Large intestine (tissue), 3 donors: ENCODE measurements at regions not wholly inside any gene's neighbourhood (a gene's known extent, or its start where the extent isn't known, plus 50 kb on each side); places are given as distances from the start of the nearest gene placed in this dataset.
"Not testable (repeated sequence)": the region's sequence is repeated elsewhere in the genome, so short reads cannot be mapped to it uniquely, and the experiment has no call there.

Experiments used
- DNase-seq, 2 donors: peaks; one replicate each; pipeline versions ENCODE4 v3.0.0 to v3.0.0-alpha.2; 2013
- H3K27ac ChIP-seq: one replicate; pipeline ENCODE4 v1.5.1; 2013; ENCODE audit warnings: low read length
- H3K27me3 ChIP-seq: 2 replicates; pipeline ENCODE4 v1.6.1; 2013; ENCODE audit warnings: low read length; ENCODE audit not compliant: control insufficient read depth, insufficient read depth
- H3K36me3 ChIP-seq: 2 replicates; pipeline ENCODE4 v1.6.1; 2013; ENCODE audit warnings: low read length; ENCODE audit not compliant: control insufficient read depth, insufficient read depth
- H3K4me1 ChIP-seq: one replicate; pipeline ENCODE4 v1.6.1; 2013; ENCODE audit warnings: low read length; ENCODE audit not compliant: control insufficient read depth, insufficient read depth
- H3K4me3 ChIP-seq: one replicate; pipeline ENCODE4 v1.5.1; 2013; ENCODE audit warnings: low read length
- H3K9me3 ChIP-seq: one replicate; pipeline ENCODE4 v1.6.1; 2013; ENCODE audit warnings: mild to moderate bottlenecking, low read depth, low read length, moderate library complexity; ENCODE audit not compliant: control insufficient read depth
- WGBS: methylation state at CpG from one replicate; pipeline ENCODE4 v1.1.5; 2013; ENCODE audit warnings: low lambda C conversion rate; ENCODE audit not compliant: insufficient coverage; 5-methylcytosine and 5-hydroxymethylcytosine counted together

DNA sequence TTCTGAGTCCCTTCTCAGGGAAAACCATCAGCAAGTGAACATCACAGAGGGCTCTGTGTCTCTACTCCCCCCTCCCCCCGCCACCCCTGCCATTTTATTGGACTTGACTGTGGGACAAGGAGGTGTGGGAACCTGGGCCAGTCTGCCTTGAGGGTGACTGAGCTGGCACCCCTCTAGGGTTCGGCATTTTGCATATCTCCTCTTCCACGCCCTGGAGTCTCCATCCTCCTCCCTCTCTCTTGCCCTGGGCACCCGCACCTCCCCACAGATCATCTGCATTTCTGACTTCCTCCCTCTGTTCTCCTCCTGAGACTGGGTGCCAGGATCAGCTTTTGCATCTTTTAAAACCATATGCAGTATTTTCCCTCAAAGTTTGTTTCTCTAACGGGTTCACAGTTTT lies 107.1 kb upstream of the ERRFI1 start:
- H3K27me3 ChIP-seq, result no peaks in the 10 kb centered on the region
- WGBS, result 88% methylated on average over 2 of the region's 5 CpGs
- no peaks in the 10 kb centered on the region for H3K9me3 ChIP-seq
- H3K4me1 ChIP-seq, result no peaks in the 10 kb centered on the region
- H3K36me3 ChIP-seq, result no peaks in the 10 kb centered on the region
- DNase-seq, result no peak
- peak overlapping the region; percentile 35 for H3K27ac ChIP-seq
- no peak overlapping the region for H3K4me3 ChIP-seq

DNA sequence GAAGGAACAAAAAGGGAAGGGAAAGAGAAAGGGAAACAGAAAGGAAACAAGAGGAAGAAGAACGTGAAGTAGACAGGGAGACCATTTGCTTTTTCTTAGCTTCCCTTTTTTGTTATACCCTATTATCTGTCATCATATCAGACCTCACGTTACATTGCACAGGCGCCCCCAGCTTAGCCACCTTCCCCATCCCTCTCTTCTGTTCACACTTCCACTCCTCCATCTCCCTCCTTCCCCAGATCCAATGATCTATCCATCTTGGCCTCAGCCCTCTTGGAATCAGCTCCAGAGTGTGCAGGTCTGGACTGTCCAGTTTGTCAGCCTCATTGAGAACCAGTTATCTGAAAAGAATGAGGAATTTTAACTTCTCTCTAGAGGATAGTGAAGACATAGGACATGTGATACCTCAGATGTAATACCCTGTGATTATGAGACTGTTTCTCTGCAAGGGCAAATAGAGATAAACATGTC lies 101.1 kb upstream of the ERRFI1 start:
- Histone ChIP-seq H3K9me3 (peaks cover 7% of the 10 kb centered on the region), H3K4me1 (peaks cover 5% of the 10 kb centered on the region), H3K36me3 (no peaks in the 10 kb centered on the region), H3K27me3 (no peaks in the 10 kb centered on the region), H3K27ac (no peak overlapping the region), H3K4me3 (no peak overlapping the region)
- no peak for DNase-seq
- 73% methylated on average over 2 of the region's 3 CpGs for whole genome bisulfite sequencing

DNA sequence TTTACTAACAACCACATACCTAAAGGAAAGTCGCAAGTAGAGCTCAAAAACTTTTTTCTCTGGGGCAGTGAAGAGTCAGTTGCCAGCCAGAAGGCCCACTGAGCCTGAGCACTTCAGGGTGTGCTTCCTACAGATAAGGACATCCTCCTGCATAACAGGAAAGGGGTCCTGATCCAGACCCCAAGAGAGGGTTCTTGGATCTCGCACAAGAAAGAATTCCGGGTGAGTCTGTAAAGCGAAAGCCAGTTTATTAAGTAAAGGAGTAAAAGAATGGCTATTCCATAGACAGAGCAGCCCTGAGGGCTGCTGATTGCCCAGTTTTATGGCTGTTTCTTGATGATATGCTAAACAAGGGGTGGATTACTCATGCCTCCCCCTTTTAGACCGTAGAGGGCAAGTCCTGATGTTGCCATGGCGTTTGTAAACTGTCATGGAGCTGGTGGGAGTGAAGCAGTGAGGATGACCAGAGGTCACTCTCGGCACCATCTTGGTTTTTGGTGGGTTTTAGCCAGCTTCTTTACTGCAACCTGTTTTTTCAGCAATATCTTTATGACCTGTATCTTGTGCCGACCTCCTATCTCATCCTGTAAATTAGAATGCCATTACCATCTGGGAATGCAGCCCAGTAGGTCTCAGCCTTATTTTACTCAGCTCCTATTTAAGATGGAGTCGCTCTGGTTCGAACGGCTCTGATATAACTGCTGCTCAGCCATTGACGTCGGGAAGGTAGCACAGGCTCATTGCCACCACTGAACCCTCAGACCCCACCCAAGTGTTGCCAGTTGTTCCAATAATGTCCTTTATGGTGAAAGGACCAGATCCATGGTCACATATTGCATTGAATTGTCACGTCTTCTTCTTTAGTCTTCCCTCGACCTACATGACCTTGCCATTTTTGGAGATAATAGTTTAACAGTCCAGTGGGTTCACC lies 96.6 kb upstream of the ERRFI1 start:
- Histone ChIP-seq H3K4me3 (no peak overlapping the region), H3K9me3 (peaks cover 7% of the 10 kb centered on the region), H3K27ac (peak overlapping the region; percentile 50), H3K36me3 (no peaks in the 10 kb centered on the region), H3K27me3 (no peaks in the 10 kb centered on the region), H3K4me1 (peaks cover 22% of the 10 kb centered on the region)
- 83% methylated on average over 2 of the region's 15 CpGs for WGBS
- DNase-seq, result peak; percentile 65 to 77

DNA sequence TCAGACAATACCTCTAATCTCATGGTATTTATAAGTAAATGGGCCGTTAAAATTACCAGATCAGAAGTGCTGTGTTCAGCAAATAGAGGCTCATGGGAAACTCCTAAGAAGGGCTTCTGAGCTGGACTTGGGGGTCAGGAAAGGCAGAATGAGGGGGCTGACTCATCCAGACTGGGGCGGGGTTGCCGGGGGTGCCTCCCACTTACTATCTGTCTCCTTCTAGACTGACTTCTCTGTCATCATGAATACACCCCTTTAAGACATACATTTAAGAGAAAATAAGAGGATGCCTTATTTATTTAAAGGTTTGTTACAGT lies 96.0 kb upstream of the ERRFI1 start:
- Histone ChIP-seq H3K4me1 (peaks cover 22% of the 10 kb centered on the region), H3K27me3 (no peaks in the 10 kb centered on the region), H3K4me3 (no peak overlapping the region), H3K9me3 (peaks cover 7% of the 10 kb centered on the region), H3K36me3 (no peaks in the 10 kb centered on the region), H3K27ac (peak overlapping the region; percentile 50)
- peak; percentile 31 to 60 for DNase-seq
- no CpG with 5 or more reads among the region's 3 CpGs for WGBS

DNA sequence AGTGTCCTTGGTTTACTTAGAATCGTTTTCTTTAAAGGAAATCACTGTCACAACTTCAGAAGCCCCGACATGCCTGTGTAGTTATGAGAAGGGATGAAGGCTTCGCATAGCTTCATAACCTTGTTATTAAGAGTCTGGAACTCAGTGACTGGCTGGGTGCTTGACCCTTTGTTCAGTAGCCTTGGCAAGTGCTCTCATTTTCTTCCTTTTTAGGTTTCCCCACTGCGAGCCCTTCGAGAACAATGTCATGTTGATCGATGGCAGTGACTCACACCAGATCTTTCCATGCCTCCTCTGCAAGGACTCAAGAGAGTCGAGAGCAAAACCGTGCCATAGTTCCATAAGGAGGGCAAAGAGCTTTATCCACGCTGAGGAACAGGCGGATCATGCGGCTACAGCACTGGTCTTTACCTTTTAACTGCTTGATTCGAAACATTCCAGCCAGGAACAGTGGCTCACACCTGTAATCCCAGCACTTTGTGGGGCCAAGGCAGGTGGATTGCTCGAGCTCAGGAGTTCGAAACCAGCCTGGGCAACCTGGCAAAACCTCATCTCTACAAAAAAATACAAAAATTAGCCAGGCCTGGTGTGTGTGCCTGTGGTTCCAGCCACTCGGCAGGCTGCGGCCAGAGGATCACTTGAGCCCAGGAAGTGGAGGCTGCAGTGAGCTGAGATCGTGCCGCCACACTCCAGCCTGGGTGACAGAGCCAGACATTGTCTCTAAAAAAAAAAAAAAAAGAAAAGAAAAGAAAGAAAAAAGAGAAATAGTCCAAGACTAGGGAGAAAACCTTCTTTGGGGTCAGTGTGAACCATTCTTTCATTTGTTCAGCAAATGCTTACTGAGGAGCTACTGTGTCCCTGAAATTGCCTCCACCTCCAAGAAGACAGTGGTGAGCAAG lies 95.4 kb upstream of the ERRFI1 start:
- 50% methylated on average over 4 of the region's 18 CpGs for WGBS
- Histone ChIP-seq H3K9me3 (peaks cover 7% of the 10 kb centered on the region), H3K4me1 (peaks cover 22% of the 10 kb centered on the region), H3K27ac (peak overlapping the region; percentile 50), H3K36me3 (no peaks in the 10 kb centered on the region), H3K27me3 (no peaks in the 10 kb centered on the region), H3K4me3 (no peak overlapping the region)
- peak in 1 of 2 donors; percentile 63 for DNase-seq

DNA sequence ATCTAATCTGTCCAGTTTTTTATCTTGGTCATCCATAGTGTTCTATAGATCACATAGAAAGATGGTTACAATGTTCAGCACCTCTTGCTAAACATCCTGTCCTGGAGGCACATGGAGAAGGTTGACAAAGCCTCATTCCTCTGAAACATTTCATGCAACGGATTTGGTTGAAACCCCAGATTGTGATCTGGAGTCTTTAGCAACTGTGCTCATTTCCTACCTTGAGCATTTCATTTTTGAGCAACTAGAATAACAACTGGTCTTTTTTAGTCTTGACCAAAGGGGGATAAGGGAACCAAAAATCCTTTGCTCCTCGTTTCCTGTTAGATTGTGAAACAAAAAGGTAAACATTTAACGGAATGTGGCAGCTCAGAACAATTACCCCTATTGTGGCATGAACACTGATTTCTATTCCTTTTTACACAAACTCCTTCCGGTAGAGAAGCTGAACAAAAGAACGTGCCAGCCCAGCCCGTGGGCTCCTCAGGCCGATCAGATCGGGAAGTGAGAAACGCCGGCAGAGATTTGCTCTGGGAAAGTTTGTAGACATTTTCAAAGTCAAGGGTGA lies 94.7 kb upstream of the ERRFI1 start:
- H3K27ac ChIP-seq, result peak overlapping the region; percentile 50
- WGBS, result 0% methylated on average over 2 of the region's 10 CpGs
- H3K27me3 ChIP-seq, result no peaks in the 10 kb centered on the region
- no peaks in the 10 kb centered on the region for H3K36me3 ChIP-seq
- H3K9me3 ChIP-seq, result peaks cover 7% of the 10 kb centered on the region
- no peak overlapping the region for H3K4me3 ChIP-seq
- DNase-seq, result peak in 1 of 2 donors; percentile 47
- peaks cover 25% of the 10 kb centered on the region for H3K4me1 ChIP-seq

DNA sequence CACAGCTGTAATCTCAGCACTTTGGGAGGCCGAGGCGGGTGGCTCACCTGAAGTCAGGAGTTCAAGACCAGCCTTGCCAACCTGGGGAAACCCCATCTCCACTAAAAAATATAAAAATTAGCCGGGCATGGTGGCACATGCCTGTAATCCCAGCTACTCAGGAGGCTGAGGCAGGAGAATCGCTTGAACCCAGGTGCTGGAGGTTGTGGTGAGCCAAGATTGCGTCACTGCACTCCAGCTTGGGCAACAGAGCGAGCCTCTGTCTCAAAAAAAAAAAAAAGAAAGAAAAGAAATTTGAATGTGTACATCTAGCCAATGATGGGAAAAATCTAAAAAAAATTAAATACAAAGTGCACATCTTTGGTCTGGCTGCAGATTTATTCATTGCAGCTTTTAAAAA lies 92.6 kb upstream of the ERRFI1 start:
- H3K4me3 ChIP-seq, H3K36me3 ChIP-seq, H3K9me3 ChIP-seq, H3K27me3 ChIP-seq, H3K27ac ChIP-seq, DNase-seq: not testable (repeated sequence)
- 100% methylated on average over 1 of the region's 6 CpGs for WGBS
- H3K4me1 ChIP-seq, result peaks cover 25% of the 10 kb centered on the region

DNA sequence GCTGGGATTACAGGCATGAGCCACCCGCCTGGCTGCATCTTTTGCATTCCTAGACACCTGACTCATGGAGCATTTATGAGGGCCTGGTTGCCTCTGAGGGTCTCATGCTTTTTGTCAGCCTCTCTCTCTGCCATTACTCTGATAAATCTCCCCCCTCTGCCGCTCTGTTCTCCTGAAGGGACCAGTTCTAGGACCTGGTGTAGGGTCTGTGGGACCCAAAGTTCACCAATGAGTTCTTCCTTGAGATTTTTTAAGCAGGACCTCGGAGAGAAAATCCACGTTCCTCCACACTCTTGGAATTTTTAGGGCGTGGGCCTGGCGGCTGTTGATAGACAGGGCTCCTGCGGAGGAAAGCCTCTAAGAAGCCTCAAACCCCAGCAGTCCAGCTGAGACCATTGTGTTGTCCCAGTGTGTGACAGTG lies 91.9 kb upstream of the ERRFI1 start:
- DNase-seq, result no peak
- no peaks in the 10 kb centered on the region for H3K27me3 ChIP-seq
- peaks cover 25% of the 10 kb centered on the region for H3K4me1 ChIP-seq
- H3K36me3 ChIP-seq, result no peaks in the 10 kb centered on the region
- no peak overlapping the region for H3K4me3 ChIP-seq
- no CpG with 5 or more reads among the region's 7 CpGs for WGBS
- peak overlapping the region; percentile 39 for H3K27ac ChIP-seq
- H3K9me3 ChIP-seq, result no peaks in the 10 kb centered on the region

DNA sequence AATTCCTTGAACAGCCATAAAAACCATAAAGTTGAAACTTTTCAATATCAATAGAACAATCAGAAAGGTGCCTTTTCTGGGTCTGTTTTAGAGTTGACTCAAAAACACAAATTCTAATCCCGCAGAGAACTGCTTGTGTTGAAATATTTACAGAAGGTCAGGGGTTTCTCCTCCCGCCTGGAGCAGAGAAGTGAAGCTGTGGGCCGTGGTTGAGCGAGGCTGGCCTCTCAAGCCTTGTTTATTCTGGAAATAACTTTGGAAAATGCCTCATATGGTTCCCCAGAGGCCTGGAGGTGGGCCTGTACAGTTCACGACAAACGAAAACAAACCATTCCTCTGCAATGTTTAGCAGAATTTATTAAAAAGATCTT lies 90.8 kb upstream of the ERRFI1 start:
- H3K4me1 ChIP-seq, result peaks cover 17% of the 10 kb centered on the region
- WGBS, result no CpG with 5 or more reads among the region's 6 CpGs
- peak overlapping the region; percentile 54 for H3K27ac ChIP-seq

DNA sequence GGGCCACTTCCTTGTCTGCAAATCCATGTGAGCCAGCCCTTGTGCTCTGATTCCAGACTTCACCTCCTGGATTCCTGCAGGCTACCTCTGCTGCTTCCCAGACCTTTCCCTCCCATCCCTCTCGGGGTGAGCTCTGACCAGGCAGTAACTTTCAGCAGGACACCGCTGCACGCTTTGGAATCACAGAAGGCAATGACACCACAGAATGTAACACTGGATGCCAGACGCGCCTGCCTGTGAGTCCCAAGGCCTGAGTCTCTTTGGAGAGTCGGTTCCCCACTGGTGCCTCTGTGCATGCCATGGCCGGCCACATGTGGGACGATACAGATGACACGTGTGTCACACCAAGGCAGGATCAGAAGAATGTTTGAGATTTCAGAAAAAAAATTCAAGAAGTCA lies 89.7 kb upstream of the ERRFI1 start:
- Histone ChIP-seq H3K27ac (no peak overlapping the region), H3K4me1 (peaks cover 6% of the 10 kb centered on the region), H3K27me3 (no peaks in the 10 kb centered on the region), H3K4me3 (no peak overlapping the region), H3K36me3 (no peaks in the 10 kb centered on the region), H3K9me3 (no peaks in the 10 kb centered on the region)
- no peak for DNase-seq
- WGBS, result no CpG with 5 or more reads among the region's 9 CpGs

More for the DNA sequence above, 90.8 kb upstream of the ERRFI1 start:
- H3K4me3 ChIP-seq, result no peak overlapping the region
- no peaks in the 10 kb centered on the region for H3K9me3 ChIP-seq
- no peaks in the 10 kb centered on the region for H3K36me3 ChIP-seq
- H3K27me3 ChIP-seq, result no peaks in the 10 kb centered on the region
- peak in 1 of 2 donors; percentile 48 for DNase-seq
